H1 (cell line): ENCODE measurements at regions not wholly inside any gene's neighbourhood (a gene's known extent, or its start where the extent isn't known, plus 50 kb on each side); places are given as distances from the start of the nearest gene placed in this dataset.

ENCODE experiments used
- CTCF ChIA-PET: fragments of 300-600 bp; sonication (Branson Sonifier 250); formaldehyde crosslinking; loops from one replicate; lab custom pipeline; 2021; ENCODE audit not compliant: partially characterized antibody; lab: Charles Lee
- POLR2A ChIA-PET: fragments of 300-600 bp; sonication (Branson Sonifier 250); formaldehyde crosslinking; loops from one replicate; lab custom pipeline; 2021; ENCODE audit warnings: inconsistent platforms; ENCODE audit not compliant: partially characterized antibody; lab: Charles Lee
- DNase-seq, 2 experiments: peaks; one replicate each; pipeline versions ENCODE4 v3.0.0 to v3.0.0-alpha.2; 2010 to 2022; ENCODE audit warnings: low spot score in 2 of 2, low read depth in 1 of 2, mixed read lengths in 1 of 2
- FAIRE-seq: peaks from 2 replicates; lab custom pipeline; 2011; peaks lifted over from hg19 to GRCh38; lab: Jason Lieb, UNC
- H2AFZ ChIP-seq: 2 replicates; pipeline ENCODE4 v1.8.1; 2012; ENCODE audit warnings: low read length, inconsistent platforms
- H2AK5ac ChIP-seq: 2 replicates; pipeline ENCODE4 v1.6.1; 2013; ENCODE audit warnings: low read depth, low read length
- H2BK120ac ChIP-seq: replicated peaks from 2 replicates; pipeline ENCODE3; 2013; ENCODE audit warnings: low read depth, low read length, inconsistent platforms
- H2BK12ac ChIP-seq: 2 replicates; pipeline ENCODE4 v1.6.1; 2013; ENCODE audit warnings: low read depth, low read length
- H2BK15ac ChIP-seq: 2 replicates; pipeline ENCODE4 v1.6.1; 2013; ENCODE audit warnings: low read length
- H2BK20ac ChIP-seq: 2 replicates; pipeline ENCODE4 v1.6.1; 2013; ENCODE audit warnings: low read length
- H2BK5ac ChIP-seq: 2 replicates; pipeline ENCODE4 v1.6.1; 2013; ENCODE audit warnings: low read depth, low read length
- H3K14ac ChIP-seq: 2 replicates; pipeline ENCODE4 v1.6.1; 2013; ENCODE audit warnings: inconsistent platforms; ENCODE audit not compliant: insufficient read length
- H3K18ac ChIP-seq: 2 replicates; pipeline ENCODE4 v1.6.1; 2013; ENCODE audit warnings: low read length; ENCODE audit errors: extremely low read depth
- H3K23ac ChIP-seq: 2 replicates; pipeline ENCODE4 v1.6.1; 2013; ENCODE audit warnings: inconsistent platforms; ENCODE audit not compliant: insufficient read length
- H3K23me2 ChIP-seq: 2 replicates; pipeline ENCODE4 v1.6.1; 2013; ENCODE audit warnings: low read depth, low read length
- H3K27ac ChIP-seq: 2 replicates; pipeline ENCODE4 v1.6.1; 2011; ENCODE audit warnings: low read depth, low read length, inconsistent platforms
- H3K27me3 ChIP-seq, 4 experiments: replicated peaks in 1 of 4; 1 replicate in 1 of 4; 2 replicates in 3 of 4; pipeline versions ENCODE4 v1.6.1 to v1.8.1; 2011 to 2013; ENCODE audit warnings: low read length in 3 of 4, mild to moderate bottlenecking in 3 of 4, inconsistent platforms in 2 of 4, mixed read lengths in 2 of 4, moderate library complexity in 1 of 4; ENCODE audit not compliant: control insufficient read depth in 3 of 4, insufficient read depth in 3 of 4; ENCODE audit errors: extremely low read depth in 1 of 4
- H3K36me3 ChIP-seq, 4 experiments: 2 replicates each; pipeline versions ENCODE4 v1.6.1 to v1.8.1; 2011 to 2013; ENCODE audit warnings: mild to moderate bottlenecking in 4 of 4, low read length in 3 of 4, moderate library complexity in 2 of 4, control low read depth in 1 of 4, inconsistent platforms in 1 of 4; ENCODE audit not compliant: insufficient read depth in 4 of 4, control insufficient read depth in 2 of 4
- H3K4ac ChIP-seq: replicated peaks from 2 replicates; pipeline ENCODE3; 2013; ENCODE audit warnings: low read length, low read depth, mixed read lengths, inconsistent platforms; ENCODE audit not compliant: insufficient read length
- H3K4me1 ChIP-seq, 4 experiments: replicated peaks in 1 of 4; 1 replicate in 1 of 4; 2 replicates in 3 of 4; pipeline versions ENCODE4 v1.6.1 to v1.8.1; 2011 to 2013; ENCODE audit warnings: low read length in 3 of 4, inconsistent platforms in 2 of 4, mixed read lengths in 1 of 4; ENCODE audit not compliant: insufficient read depth in 4 of 4, control insufficient read depth in 3 of 4
- H3K4me2 ChIP-seq, 2 experiments: 2 replicates each; pipeline versions ENCODE4 v1.6.1 to v1.8.1; 2011 to 2013; ENCODE audit warnings: low read depth in 2 of 2, low read length in 2 of 2, control low read depth in 1 of 2, inconsistent platforms in 1 of 2, mild to moderate bottlenecking in 1 of 2; ENCODE audit not compliant: insufficient read depth in 1 of 2
- H3K4me3 ChIP-seq, 4 experiments: fragments of 200-600, 300-600 bp in 1 of 4; sonication (generic), shearing (Covaris generic), sonication (Bioruptor Twin) in 1 of 4; 2 replicates each; pipeline versions ENCODE4 v1.5.1 to v1.8.1; 2011 to 2016; ENCODE audit warnings: low read length in 4 of 4, low read depth in 3 of 4, control low read depth in 2 of 4, inconsistent platforms in 2 of 4, mild to moderate bottlenecking in 2 of 4, mixed read lengths in 1 of 4, moderate library complexity in 1 of 4; ENCODE audit not compliant: insufficient read depth in 2 of 4; ENCODE audit errors: extremely low read depth in 1 of 4
- H3K56ac ChIP-seq: replicated peaks from 2 replicates; pipeline ENCODE3; 2013; ENCODE audit warnings: low read depth, mild to moderate bottlenecking, mixed read lengths, low read length, inconsistent platforms; ENCODE audit not compliant: insufficient read length
- H3K79me1 ChIP-seq: 2 replicates; pipeline ENCODE4 v1.6.1; 2013; ENCODE audit warnings: low read depth, low read length, control low read depth
- H3K79me2 ChIP-seq, 2 experiments: 2 replicates each; pipeline versions ENCODE4 v1.6.1 to v1.8.1; 2012 to 2013; ENCODE audit warnings: low read length in 2 of 2, mild to moderate bottlenecking in 2 of 2, inconsistent platforms in 1 of 2; ENCODE audit not compliant: insufficient read depth in 2 of 2, control insufficient read depth in 1 of 2
- H3K9ac ChIP-seq, 4 experiments: replicated peaks in 1 of 4; 1 replicate in 1 of 4; 2 replicates in 3 of 4; pipeline versions ENCODE4 v1.6.1 to v1.8.1; 2011 to 2013; ENCODE audit warnings: low read depth in 3 of 4, low read length in 3 of 4, control low read depth in 2 of 4, mild to moderate bottlenecking in 2 of 4, moderate library complexity in 2 of 4, inconsistent platforms in 1 of 4; ENCODE audit errors: extremely low read depth in 1 of 4
- H3K9me3 ChIP-seq, 2 experiments: 2 replicates each; pipeline versions ENCODE4 v1.6.1 to v1.8.1; 2012 to 2013; ENCODE audit warnings: mild to moderate bottlenecking in 2 of 2, moderate library complexity in 2 of 2, control low read depth in 1 of 2, inconsistent platforms in 1 of 2, low read depth in 1 of 2, low read length in 1 of 2, mixed read lengths in 1 of 2; ENCODE audit not compliant: insufficient read depth in 2 of 2
- H4K20me1 ChIP-seq, 2 experiments: replicated peaks in 1 of 2; 2 replicates each; pipeline versions ENCODE3 to v1.8.1; 2011 to 2013; ENCODE audit warnings: inconsistent platforms in 2 of 2, low read length in 2 of 2, mild to moderate bottlenecking in 1 of 2; ENCODE audit not compliant: insufficient read depth in 2 of 2, control insufficient read depth in 1 of 2
- H4K5ac ChIP-seq: 2 replicates; pipeline ENCODE4 v1.6.1; 2013; ENCODE audit warnings: low read length, low read depth, mixed read lengths, inconsistent platforms; ENCODE audit not compliant: insufficient read length
- H4K8ac ChIP-seq: 2 replicates; pipeline ENCODE4 v1.8.0; 2013; ENCODE audit warnings: mild to moderate bottlenecking, moderate library complexity, low read length, inconsistent platforms; ENCODE audit not compliant: insufficient read depth; ENCODE audit errors: extremely low read depth
- H4K91ac ChIP-seq: replicated peaks from 2 replicates; pipeline ENCODE3; 2013; ENCODE audit warnings: low read length, mixed read lengths, inconsistent platforms; ENCODE audit not compliant: insufficient read length
- CBX5 ChIP-seq: fragments of 300-800, 300-1000 bp; sonication (generic); IDR thresholded peaks from 2 replicates; pipeline ENCODE4 v1.7.1; 2016; ENCODE audit warnings: antibody characterized with exemption, low read length, low read depth
- WGBS, 2 experiments: shearing (Covaris generic) in 1 of 2; methylation state at CpG; one replicate each; pipeline versions ENCODE4 v1.1.6 to v1.1.7; 2013 to 2015; ENCODE audit warnings: low lambda C conversion rate in 2 of 2, mixed read lengths in 2 of 2, inconsistent platforms in 1 of 2, low coverage in 1 of 2, missing lambda C conversion rate in 1 of 2; ENCODE audit not compliant: insufficient replicate concordance in 2 of 2, insufficient coverage in 1 of 2, insufficient read length in 1 of 2; ENCODE audit errors: extremely low coverage in 1 of 2, missing lambda C conversion rate in 1 of 2; 5-methylcytosine and 5-hydroxymethylcytosine counted together

GRCh38 chr3:13728487-13728886 lies 151.4 kb downstream of the WNT7A start:
- Histone ChIP-seq H3K56ac (no peak overlapping the region), H4K91ac (no peak overlapping the region), H3K36me3 (no peaks in the 10 kb centered on the region), H3K4me1 (peaks cover 0 to 7% (median 3%) of the 10 kb centered on the region in 4 experiments; a peak in 3 of 7 replicates), H3K79me1 (no peaks in the 10 kb centered on the region), H3K18ac (no peak overlapping the region), H4K5ac (no peak overlapping the region), H3K14ac (no peak overlapping the region), H3K9me3 (peaks cover 0 to under 1% of the 10 kb centered on the region in 2 experiments; a peak in 1 of 4 replicates), H3K27ac (no peak overlapping the region), H2BK15ac (no peak overlapping the region), H2BK120ac (no peak overlapping the region), H2AK5ac (no peak overlapping the region), H3K9ac (no peak overlapping the region), H3K79me2 (no peaks in the 10 kb centered on the region), H4K8ac (no peak overlapping the region), H2BK12ac (no peak overlapping the region; the same call in 1 of the 2 replicates), H3K4me3 (peak overlapping the region in 1 of 4 experiments; percentile 12; a peak in 1 of 8 replicates), H3K4me2 (peak overlapping the region; percentile 28 to 43), H3K27me3 (no peaks in the 10 kb centered on the region; a peak in 1 of 7 replicates), H3K23me2 (no peaks in the 10 kb centered on the region), H4K20me1 (no peaks in the 10 kb centered on the region), H2BK20ac (no peak overlapping the region), H2AFZ (peak overlapping the region; percentile 36; the same call in 1 of the 2 replicates), H3K23ac (no peak overlapping the region), H2BK5ac (peak overlapping the region; percentile 89; the same call in 1 of the 2 replicates), H3K4ac (no peak overlapping the region)
- POLR2A ChIA-PET, result interaction anchor here (0.6 to 2.1 kb wide), 4 partner anchors 9 to 97 kb away, joined by 3 to 4 read pairs (median 4); no protein-coding TSS in a partner anchor
- peak; percentile 93 for FAIRE-seq
- DNase-seq, result no peak
- CTCF ChIA-PET, result interaction anchor here (1.3 kb wide), 1 partner anchor 153 kb away, joined by 3 read pairs; no protein-coding TSS in a partner anchor
- 13% methylated on average over 2 of the region's 2 CpGs; no CpG with 5 or more reads in 1 of the 2 experiments for WGBS, 2 experiments
- TF ChIP-seq CBX5, result no peak
